Upper lobe of right lung (tissue), 1 donor: ENCODE measurements at regions not wholly inside any gene's neighbourhood (a gene's known extent, or its start where the extent isn't known, plus 50 kb on each side); places are given as distances from the start of the nearest gene placed in this dataset.

Source experiments
- ATAC-seq: fragments of 200-7000 bp; cut with Tn5 transposase; one replicate; pipeline ENCODE4 v1.9.1; 2020; ENCODE audit warnings: mild to moderate bottlenecking, moderate library complexity
- DNase-seq: peaks from one replicate; pipeline ENCODE4 v3.0.0-alpha.2; 2020
- H3K27ac ChIP-seq: fragments of 200-600 bp; one replicate; pipeline ENCODE4 v1.8.0; 2022
- H3K27me3 ChIP-seq: fragments of 200-600 bp; one replicate; pipeline ENCODE4 v1.8.0; 2022; ENCODE audit warnings: mild to moderate bottlenecking
- H3K36me3 ChIP-seq: fragments of 200-600 bp; one replicate; pipeline ENCODE4 v1.8.0; 2022
- H3K4me1 ChIP-seq: fragments of 200-600 bp; one replicate; pipeline ENCODE4 v1.8.0; 2022
- H3K4me3 ChIP-seq: fragments of 200-600 bp; one replicate; pipeline ENCODE4 v1.8.0; 2022; ENCODE audit warnings: mild to moderate bottlenecking
- H3K9me3 ChIP-seq: fragments of 200-600 bp; one replicate; pipeline ENCODE4 v1.8.0; 2022
- intact Hi-C: fragments of 100-400 bp; cut with DNase I; formaldehyde crosslinking; loops from one replicate; pipeline ENCODE4 v1.11.0; 2022
- TF ChIP-seq, protein P1 (sequence below): fragments of 200-600 bp; IDR thresholded peaks from one replicate; pipeline ENCODE4 v1.8.0; 2022; ENCODE audit warnings: antibody characterized with exemption
- donor health status: DM: no; HTN: yes; CAD: no; lungs with severe emphysema.

DNA sequence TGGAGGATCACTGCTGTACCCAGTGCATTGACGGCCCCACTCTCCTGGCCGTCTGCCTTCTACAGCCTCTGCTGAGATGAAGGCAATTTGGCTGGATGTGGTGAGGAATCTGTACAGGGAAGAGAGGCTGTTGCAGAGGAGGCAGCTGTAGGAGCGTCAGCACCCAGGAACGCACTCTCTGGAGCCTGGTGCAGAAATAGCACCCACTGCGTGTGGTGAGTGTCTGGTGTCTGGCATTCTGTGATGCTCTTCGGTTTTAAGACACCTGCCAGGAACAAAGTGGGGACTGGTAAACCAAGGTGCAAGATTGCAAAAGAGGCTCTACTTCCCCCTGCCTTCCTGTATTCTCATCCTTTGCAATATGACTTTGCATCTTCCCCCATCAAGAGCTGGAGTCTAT lies 187.5 kb upstream of the SDK2 start:
- Histone ChIP-seq H3K27ac (no peak overlapping the region), H3K27me3 (no peaks in the 10 kb centered on the region), H3K4me3 (no peak overlapping the region), H3K36me3 (no peaks in the 10 kb centered on the region), H3K9me3 (no peaks in the 10 kb centered on the region), H3K4me1 (peaks cover 9% of the 10 kb centered on the region)
- TF ChIP-seq, protein P1, sequence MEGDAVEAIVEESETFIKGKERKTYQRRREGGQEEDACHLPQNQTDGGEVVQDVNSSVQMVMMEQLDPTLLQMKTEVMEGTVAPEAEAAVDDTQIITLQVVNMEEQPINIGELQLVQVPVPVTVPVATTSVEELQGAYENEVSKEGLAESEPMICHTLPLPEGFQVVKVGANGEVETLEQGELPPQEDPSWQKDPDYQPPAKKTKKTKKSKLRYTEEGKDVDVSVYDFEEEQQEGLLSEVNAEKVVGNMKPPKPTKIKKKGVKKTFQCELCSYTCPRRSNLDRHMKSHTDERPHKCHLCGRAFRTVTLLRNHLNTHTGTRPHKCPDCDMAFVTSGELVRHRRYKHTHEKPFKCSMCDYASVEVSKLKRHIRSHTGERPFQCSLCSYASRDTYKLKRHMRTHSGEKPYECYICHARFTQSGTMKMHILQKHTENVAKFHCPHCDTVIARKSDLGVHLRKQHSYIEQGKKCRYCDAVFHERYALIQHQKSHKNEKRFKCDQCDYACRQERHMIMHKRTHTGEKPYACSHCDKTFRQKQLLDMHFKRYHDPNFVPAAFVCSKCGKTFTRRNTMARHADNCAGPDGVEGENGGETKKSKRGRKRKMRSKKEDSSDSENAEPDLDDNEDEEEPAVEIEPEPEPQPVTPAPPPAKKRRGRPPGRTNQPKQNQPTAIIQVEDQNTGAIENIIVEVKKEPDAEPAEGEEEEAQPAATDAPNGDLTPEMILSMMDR, result no peak
- intact Hi-C loops, result no loop called here
- peak; percentile 29 for DNase-seq
- no peak for ATAC-seq

DNA sequence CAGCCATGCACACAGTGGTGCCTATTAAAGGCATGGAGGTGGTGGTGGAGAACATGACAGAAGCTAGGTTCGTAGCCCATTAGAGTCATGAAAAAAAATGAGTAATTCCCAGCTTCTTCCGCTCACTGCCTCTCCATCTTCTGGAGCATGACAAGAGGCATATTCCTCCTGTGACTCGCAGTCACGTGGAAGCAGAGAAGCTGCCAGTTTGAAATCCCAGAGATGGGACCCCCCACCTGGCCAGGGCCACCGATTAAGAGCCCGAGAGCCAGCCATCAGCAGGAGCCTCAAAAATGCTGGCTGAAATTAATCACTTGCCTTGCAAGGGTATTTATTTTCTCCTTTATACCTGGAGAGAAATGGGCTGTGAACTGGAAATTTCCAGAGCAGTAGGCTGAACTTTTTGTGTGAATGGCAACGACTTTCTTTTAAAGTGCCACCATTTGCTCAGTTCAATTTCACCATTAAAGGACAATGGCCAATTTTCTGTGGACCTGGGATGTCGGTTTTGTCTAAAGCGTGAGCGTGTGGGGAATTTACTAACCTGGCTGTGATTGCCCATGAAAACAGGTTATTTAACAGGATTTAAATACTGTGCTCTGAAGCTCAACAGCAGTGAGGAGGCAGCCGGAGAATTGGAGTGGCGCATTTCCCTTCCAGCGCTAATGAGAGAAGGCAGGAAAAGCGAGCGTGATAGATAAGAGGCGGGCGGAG lies 189.7 kb upstream of the SDK2 start:
- no peaks in the 10 kb centered on the region for H3K9me3 ChIP-seq
- H3K4me3 ChIP-seq, result no peak overlapping the region
- no peak for DNase-seq
- no peaks in the 10 kb centered on the region for H3K36me3 ChIP-seq
- intact Hi-C loops, result no loop called here
- H3K27me3 ChIP-seq, result no peaks in the 10 kb centered on the region
- H3K4me1 ChIP-seq, result no peaks in the 10 kb centered on the region
- ATAC-seq, result no peak
- TF ChIP-seq, protein P1, result no peak
- no peak overlapping the region for H3K27ac ChIP-seq

DNA sequence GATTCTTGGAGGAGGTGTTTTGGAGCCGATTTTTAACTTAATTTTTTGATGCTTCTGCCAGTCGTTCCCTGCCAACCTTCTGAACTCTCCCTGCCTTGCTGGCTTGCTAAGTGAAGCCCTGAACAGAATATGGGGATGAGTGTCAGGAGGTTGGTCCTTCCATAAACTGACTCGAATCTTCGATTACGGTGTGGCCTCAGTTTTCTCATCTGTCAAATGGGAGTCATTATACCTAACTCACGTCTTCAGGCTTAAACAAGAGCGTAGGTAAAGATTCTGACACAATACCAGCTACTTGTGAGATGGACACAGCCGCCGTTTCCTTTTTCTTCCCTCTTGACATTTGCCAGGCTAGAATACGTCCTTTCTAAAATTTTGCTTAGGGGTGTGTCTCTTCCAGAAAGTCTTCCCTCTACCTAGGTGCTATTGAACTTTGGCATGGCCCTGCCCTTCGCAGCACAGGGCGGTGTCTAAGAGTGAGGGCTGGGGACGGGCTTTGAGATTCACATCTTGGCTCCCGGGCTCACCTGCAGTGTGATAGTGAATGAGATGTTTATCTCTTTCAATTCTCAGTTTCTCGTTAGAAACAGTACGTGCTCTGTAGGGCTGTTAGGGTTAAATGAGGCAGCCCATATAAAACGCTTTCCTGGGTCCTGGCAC lies 190.6 kb upstream of the SDK2 start:
- Histone ChIP-seq H3K36me3 (no peaks in the 10 kb centered on the region), H3K9me3 (no peaks in the 10 kb centered on the region), H3K27ac (no peak overlapping the region), H3K27me3 (no peaks in the 10 kb centered on the region), H3K4me3 (no peak overlapping the region), H3K4me1 (no peaks in the 10 kb centered on the region)
- ATAC-seq, result no peak
- TF ChIP-seq, protein P1, result no peak
- no peak for DNase-seq
- intact Hi-C loops, result no loop called here

DNA sequence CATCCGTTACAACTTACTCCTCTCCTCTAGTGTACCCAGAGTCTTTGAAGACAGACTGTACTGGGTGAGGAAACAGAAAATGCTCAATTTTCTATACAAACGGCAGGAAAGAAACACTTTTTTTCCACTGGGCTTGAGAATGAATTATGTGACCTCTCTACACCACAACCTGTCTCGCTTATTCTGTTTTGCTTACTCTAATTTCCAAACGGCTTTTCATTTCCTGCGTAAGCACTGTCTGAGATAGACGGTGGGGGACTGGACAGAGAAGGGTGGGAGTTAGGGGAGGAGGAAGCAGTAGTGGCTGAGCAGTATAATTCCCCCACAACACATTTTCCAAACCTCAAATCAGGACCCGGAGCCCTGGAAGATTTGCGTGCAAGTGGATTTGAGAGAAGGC lies 191.4 kb upstream of the SDK2 start:
- intact Hi-C loops, result no loop called here

DNA sequence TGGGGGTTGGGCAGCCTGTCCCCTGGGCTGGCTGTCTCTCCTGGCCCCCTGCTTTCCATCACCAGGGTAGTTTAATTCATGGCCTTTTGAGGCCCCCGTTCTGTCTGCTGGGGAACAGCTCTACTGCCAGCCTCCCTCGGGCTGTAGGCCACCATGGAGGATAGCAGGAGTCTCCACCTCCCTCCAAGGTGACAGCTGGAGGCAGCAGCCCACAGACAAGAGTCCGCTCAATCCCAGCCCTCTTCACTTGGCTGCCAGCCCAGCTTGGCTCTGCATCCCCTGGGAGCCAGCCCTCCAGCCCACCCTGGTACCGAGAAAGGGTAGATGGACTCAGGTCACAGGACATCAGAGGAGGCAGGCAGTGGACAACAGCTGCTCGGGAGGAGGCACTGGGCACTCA lies 194.6 kb upstream of the SDK2 start:
- no peak overlapping the region for H3K27ac ChIP-seq
- TF ChIP-seq, protein P1, result no peak
- ATAC-seq (no peak), DNase-seq (no peak)
- no peaks in the 10 kb centered on the region for H3K4me1 ChIP-seq
- no peaks in the 10 kb centered on the region for H3K27me3 ChIP-seq
- H3K36me3 ChIP-seq, result no peaks in the 10 kb centered on the region
- no peaks in the 10 kb centered on the region for H3K9me3 ChIP-seq
- intact Hi-C loops, result no loop called here
- H3K4me3 ChIP-seq, result no peak overlapping the region

More for the DNA sequence above, 191.4 kb upstream of the SDK2 start:
- ATAC-seq (no peak), DNase-seq (no peak)
- no peak overlapping the region for H3K4me3 ChIP-seq
- TF ChIP-seq, protein P1, result no peak
- no peak overlapping the region for H3K27ac ChIP-seq
- no peaks in the 10 kb centered on the region for H3K36me3 ChIP-seq
- no peaks in the 10 kb centered on the region for H3K9me3 ChIP-seq
- H3K27me3 ChIP-seq, result no peaks in the 10 kb centered on the region
- H3K4me1 ChIP-seq, result no peaks in the 10 kb centered on the region
